ENCODE measurements at regions not wholly inside any gene's neighbourhood (a gene's known extent, or its start where the extent isn't known, plus 50 kb on each side); places are given as distances from the start of the nearest gene placed in this dataset.
"Not testable (repeated sequence)": the region's sequence is repeated elsewhere in the genome, so short reads cannot be mapped to it uniquely, and the experiment has no call there.

- Histone ChIP-seq H3K4me3 (ENCODE audit: low read depth, low read length) (no peak overlapping the region), H3K79me2 (ENCODE audit: control insufficient read depth, insufficient read depth, low read length, unreplicated experiment) (no peaks in the 10 kb centered on the region), H3K4me1 (ENCODE audit: control insufficient read depth, insufficient read depth, low read length, unreplicated experiment) (peaks cover 12% of the 10 kb centered on the region), H3K27me3 (ENCODE audit: insufficient read depth, low read length) (no peaks in the 10 kb centered on the region), H2AFZ (ENCODE audit: low read length, unreplicated experiment) (no peak overlapping the region), H3K36me3 (ENCODE audit: insufficient read depth, low read length) (no peaks in the 10 kb centered on the region), H3K27ac (ENCODE audit: low read depth, low read length) (no peak overlapping the region)
Observed at GRCh38 chr13:40352380-40352778, 314.1 kb downstream of the FOXO1 start.

GRCh38 chr13:40352802-40353562 lies 313.5 kb downstream of the FOXO1 start:
- no peak overlapping the region for H3K4me3 ChIP-seq (ENCODE audit: low read depth, low read length)
- H2AFZ ChIP-seq (ENCODE audit: low read length, unreplicated experiment): no peak overlapping the region
- H3K27me3 ChIP-seq (ENCODE audit: insufficient read depth, low read length): no peaks in the 10 kb centered on the region

GRCh38 chr13:40355126-40355724 lies 311.2 kb downstream of the FOXO1 start:
- H3K27me3 ChIP-seq (ENCODE audit: insufficient read depth, low read length): no peaks in the 10 kb centered on the region
- no peak overlapping the region for H3K27ac ChIP-seq (ENCODE audit: low read depth, low read length)
- H3K4me1 ChIP-seq (ENCODE audit: control insufficient read depth, insufficient read depth, low read length, unreplicated experiment): peaks cover 12% of the 10 kb centered on the region
- H3K4me3 ChIP-seq (ENCODE audit: low read depth, low read length): no peak overlapping the region
- H3K79me2 ChIP-seq (ENCODE audit: control insufficient read depth, insufficient read depth, low read length, unreplicated experiment): no peaks in the 10 kb centered on the region
- H3K36me3 ChIP-seq (ENCODE audit: insufficient read depth, low read length): no peaks in the 10 kb centered on the region
- H2AFZ ChIP-seq (ENCODE audit: low read length, unreplicated experiment): no peak overlapping the region

More at GRCh38 chr13:40352802-40353562, 313.5 kb downstream of the FOXO1 start:
- Histone ChIP-seq H3K79me2 (ENCODE audit: control insufficient read depth, insufficient read depth, low read length, unreplicated experiment) (no peaks in the 10 kb centered on the region), H3K36me3 (ENCODE audit: insufficient read depth, low read length) (no peaks in the 10 kb centered on the region), H3K4me1 (ENCODE audit: control insufficient read depth, insufficient read depth, low read length, unreplicated experiment) (peaks cover 12% of the 10 kb centered on the region), H3K27ac (ENCODE audit: low read depth, low read length) (no peak overlapping the region)

DNA sequence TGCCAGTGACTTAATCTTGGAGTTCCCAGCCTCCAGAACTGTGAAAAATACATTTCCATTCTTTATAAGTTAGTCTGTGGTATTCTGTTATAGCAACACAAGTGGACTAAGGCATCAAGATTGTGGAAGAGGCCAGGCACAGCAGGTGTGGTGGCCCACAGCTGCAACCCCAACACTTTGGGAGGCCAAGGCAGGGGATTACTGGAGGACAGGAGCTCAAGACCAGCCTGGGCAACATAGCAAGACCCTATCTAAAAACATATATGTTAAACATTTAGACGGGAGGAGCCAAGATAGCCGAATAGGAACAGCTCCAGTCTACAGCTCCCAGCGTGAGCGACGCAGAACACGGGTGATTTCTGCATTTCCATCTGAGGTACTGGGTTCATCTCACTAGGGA lies 310.4 kb downstream of the FOXO1 start:
- Histone ChIP-seq H3K4me1 (ENCODE audit: control insufficient read depth, insufficient read depth, low read length, unreplicated experiment) (peaks cover 12% of the 10 kb centered on the region), H3K27ac (ENCODE audit: low read depth, low read length) (no peak overlapping the region), H3K79me2 (ENCODE audit: control insufficient read depth, insufficient read depth, low read length, unreplicated experiment) (no peaks in the 10 kb centered on the region), H3K4me3 (ENCODE audit: low read depth, low read length) (no peak overlapping the region), H3K27me3 (ENCODE audit: insufficient read depth, low read length) (no peaks in the 10 kb centered on the region), H2AFZ (ENCODE audit: low read length, unreplicated experiment) (no peak overlapping the region), H3K36me3 (ENCODE audit: insufficient read depth, low read length) (no peaks in the 10 kb centered on the region)

DNA sequence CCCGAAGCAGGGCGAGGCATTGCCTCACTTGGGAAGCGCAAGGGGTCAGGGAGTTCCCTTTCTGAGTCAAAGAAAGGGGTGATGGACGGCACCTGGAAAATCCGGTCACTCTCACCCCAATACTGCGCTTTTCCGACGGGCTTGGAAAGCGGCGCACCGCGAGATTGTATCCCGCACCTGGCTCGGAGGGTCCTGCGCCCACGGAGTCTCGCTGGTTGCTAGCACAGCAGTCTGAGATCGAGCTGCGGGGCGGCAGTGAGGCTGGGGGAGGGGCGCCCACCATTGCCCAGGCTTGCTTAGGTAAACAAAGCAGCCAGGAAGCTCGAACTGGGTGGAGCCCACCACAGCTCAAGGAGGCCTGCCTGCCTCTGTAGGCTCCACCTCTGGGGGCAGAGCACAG lies 310.0 kb downstream of the FOXO1 start:
- peaks cover 12% of the 10 kb centered on the region for H3K4me1 ChIP-seq (ENCODE audit: control insufficient read depth, insufficient read depth, low read length, unreplicated experiment)
- not testable (repeated sequence) for H3K27ac ChIP-seq (ENCODE audit: low read depth, low read length); H3K27me3 ChIP-seq (ENCODE audit: insufficient read depth, low read length); H2AFZ ChIP-seq (ENCODE audit: low read length, unreplicated experiment); H3K4me3 ChIP-seq (ENCODE audit: low read depth, low read length); H3K36me3 ChIP-seq (ENCODE audit: insufficient read depth, low read length); H3K79me2 ChIP-seq (ENCODE audit: control insufficient read depth, insufficient read depth, low read length, unreplicated experiment)

GRCh38 chr13:40362502-40362901 lies 303.9 kb downstream of the FOXO1 start:
- no peaks in the 10 kb centered on the region for H3K27me3 ChIP-seq (ENCODE audit: insufficient read depth, low read length)
- H3K4me1 ChIP-seq (ENCODE audit: control insufficient read depth, insufficient read depth, low read length, unreplicated experiment): no peaks in the 10 kb centered on the region
- H3K79me2 ChIP-seq (ENCODE audit: control insufficient read depth, insufficient read depth, low read length, unreplicated experiment): no peaks in the 10 kb centered on the region
- no peaks in the 10 kb centered on the region for H3K36me3 ChIP-seq (ENCODE audit: insufficient read depth, low read length)
- no peak overlapping the region for H3K4me3 ChIP-seq (ENCODE audit: low read depth, low read length)
- no peak overlapping the region for H3K27ac ChIP-seq (ENCODE audit: low read depth, low read length)
- H2AFZ ChIP-seq (ENCODE audit: low read length, unreplicated experiment): no peak overlapping the region

- no peak overlapping the region for H3K27ac ChIP-seq (ENCODE audit: low read depth, low read length)
- H2AFZ ChIP-seq (ENCODE audit: low read length, unreplicated experiment): no peak overlapping the region
- H3K4me3 ChIP-seq (ENCODE audit: low read depth, low read length): no peak overlapping the region
- H3K4me1 ChIP-seq (ENCODE audit: control insufficient read depth, insufficient read depth, low read length, unreplicated experiment): no peaks in the 10 kb centered on the region
- no peaks in the 10 kb centered on the region for H3K79me2 ChIP-seq (ENCODE audit: control insufficient read depth, insufficient read depth, low read length, unreplicated experiment)
- no peaks in the 10 kb centered on the region for H3K36me3 ChIP-seq (ENCODE audit: insufficient read depth, low read length)
- no peaks in the 10 kb centered on the region for H3K27me3 ChIP-seq (ENCODE audit: insufficient read depth, low read length)
Observed at GRCh38 chr13:40363653-40364052, 302.8 kb downstream of the FOXO1 start.

GRCh38 chr13:40366119-40366518 lies 300.3 kb downstream of the FOXO1 start:
- Histone ChIP-seq H3K27me3 (ENCODE audit: insufficient read depth, low read length) (no peaks in the 10 kb centered on the region), H3K4me1 (ENCODE audit: control insufficient read depth, insufficient read depth, low read length, unreplicated experiment) (no peaks in the 10 kb centered on the region), H3K27ac (ENCODE audit: low read depth, low read length) (no peak overlapping the region), H2AFZ (ENCODE audit: low read length, unreplicated experiment) (no peak overlapping the region), H3K4me3 (ENCODE audit: low read depth, low read length) (no peak overlapping the region), H3K36me3 (ENCODE audit: insufficient read depth, low read length) (no peaks in the 10 kb centered on the region), H3K79me2 (ENCODE audit: control insufficient read depth, insufficient read depth, low read length, unreplicated experiment) (no peaks in the 10 kb centered on the region)

GRCh38 chr13:40368127-40368891 lies 298.1 kb downstream of the FOXO1 start:
- Histone ChIP-seq H3K27ac (ENCODE audit: low read depth, low read length) (no peak overlapping the region), H3K36me3 (ENCODE audit: insufficient read depth, low read length) (no peaks in the 10 kb centered on the region), H3K4me3 (ENCODE audit: low read depth, low read length) (no peak overlapping the region), H3K4me1 (ENCODE audit: control insufficient read depth, insufficient read depth, low read length, unreplicated experiment) (no peaks in the 10 kb centered on the region), H2AFZ (ENCODE audit: low read length, unreplicated experiment) (no peak overlapping the region), H3K27me3 (ENCODE audit: insufficient read depth, low read length) (no peaks in the 10 kb centered on the region), H3K79me2 (ENCODE audit: control insufficient read depth, insufficient read depth, low read length, unreplicated experiment) (no peaks in the 10 kb centered on the region)

GRCh38 chr13:40370661-40371060 lies 295.8 kb downstream of the FOXO1 start:
- Histone ChIP-seq H3K27ac (ENCODE audit: low read depth, low read length) (no peak overlapping the region), H3K4me1 (ENCODE audit: control insufficient read depth, insufficient read depth, low read length, unreplicated experiment) (no peaks in the 10 kb centered on the region), H2AFZ (ENCODE audit: low read length, unreplicated experiment) (no peak overlapping the region), H3K27me3 (ENCODE audit: insufficient read depth, low read length) (no peaks in the 10 kb centered on the region), H3K36me3 (ENCODE audit: insufficient read depth, low read length) (no peaks in the 10 kb centered on the region), H3K4me3 (ENCODE audit: low read depth, low read length) (no peak overlapping the region), H3K79me2 (ENCODE audit: control insufficient read depth, insufficient read depth, low read length, unreplicated experiment) (no peaks in the 10 kb centered on the region)
